Right renal pelvis (tissue), 4 donors: ENCODE measurements at regions not wholly inside any gene's neighbourhood (a gene's known extent, or its start where the extent isn't known, plus 50 kb on each side); places are given as distances from the start of the nearest gene placed in this dataset.
"Not testable (repeated sequence)": the region's sequence is repeated elsewhere in the genome, so short reads cannot be mapped to it uniquely, and the experiment has no call there.

Experiments
- DNase-seq, 4 donors: peaks; one replicate each; pipeline ENCODE4 v3.0.0-alpha.2; 2013; ENCODE audit warnings: low read depth in 4 of 4, low spot score in 3 of 4, missing footprints in 1 of 4

GRCh38 chr16:14002416-14002990, 68.6 kb upstream of the MRTFB start:
- no peak for DNase-seq

GRCh38 chr16:14003074-14003570, 68.0 kb upstream of the MRTFB start:
- DNase-seq = no peak

GRCh38 chr16:14004031-14004728, 66.9 kb upstream of the MRTFB start:
- DNase-seq = no peak

GRCh38 chr16:14004729-14005315, 66.3 kb upstream of the MRTFB start:
- no peak for DNase-seq

GRCh38 chr16:14005335-14005734, 65.8 kb upstream of the MRTFB start:
- no peak for DNase-seq

GRCh38 chr16:14007450-14007849, 63.7 kb upstream of the MRTFB start:
- DNase-seq = no peak

- no peak for DNase-seq
Measured at GRCh38 chr16:14011001-14011400, 60.1 kb upstream of the MRTFB start.

- DNase-seq = no peak
Measured at GRCh38 chr16:14011846-14012245, 59.3 kb upstream of the MRTFB start.

- DNase-seq = no peak
Measured at GRCh38 chr16:14013145-14013570, 58.0 kb upstream of the MRTFB start.

GRCh38 chr16:14013571-14014283, 57.4 kb upstream of the MRTFB start:
- peak; percentile 54 to 81 (median 70) for DNase-seq

GRCh38 chr16:14014284-14014625, 56.9 kb upstream of the MRTFB start:
- DNase-seq = no peak

- DNase-seq = no peak
Measured at GRCh38 chr16:14015033-14015432, 56.1 kb upstream of the MRTFB start.

GRCh38 chr16:14015461-14015860, 55.7 kb upstream of the MRTFB start:
- DNase-seq = no peak

- no peak for DNase-seq
Measured at GRCh38 chr16:14015948-14016347, 55.2 kb upstream of the MRTFB start.

GRCh38 chr16:14016362-14016761, 54.8 kb upstream of the MRTFB start:
- DNase-seq = not testable (repeated sequence)

- no peak for DNase-seq
Measured at GRCh38 chr16:14017886-14018285, 53.2 kb upstream of the MRTFB start.

GRCh38 chr16:14018851-14019250, 52.3 kb upstream of the MRTFB start:
- no peak for DNase-seq

- no peak for DNase-seq
Measured at GRCh38 chr16:14020141-14020540, 51.0 kb upstream of the MRTFB start.
